Calu3 (cell line): ENCODE measurements at regions not wholly inside any gene's neighbourhood (a gene's known extent, or its start where the extent isn't known, plus 50 kb on each side); places are given as distances from the start of the nearest gene placed in this dataset.

Source experiments
- BruUV-seq: library from RNA; stranded (reverse); fragments of 400-500 nt; replicated peaks from 2 replicates; lab custom pipeline; 2021; lab: Mats Ljungman, UMichigan
- CTCF ChIA-PET: fragments of 300-600 bp; sonication (Branson Sonifier 250); formaldehyde crosslinking; loops from one replicate; lab custom pipeline; 2022; ENCODE audit warnings: antibody characterized with exemption; lab: Charles Lee
- DNase-seq: peaks from one replicate; pipeline ENCODE4 v3.0.0; 2022
- H3K27ac Mint-ChIP-seq: one replicate; pipeline ENCODE4 v1.8.0; 2022; ENCODE audit warnings: mixed read lengths; ENCODE audit not compliant: unreplicated experiment
- H3K27me3 Mint-ChIP-seq: one replicate; pipeline ENCODE4 v1.8.0; 2022; ENCODE audit warnings: mixed read lengths; ENCODE audit not compliant: unreplicated experiment
- H3K36me3 Mint-ChIP-seq: one replicate; pipeline ENCODE4 v1.8.0; 2022; ENCODE audit warnings: mild to moderate bottlenecking, moderate library complexity, mixed read lengths; ENCODE audit not compliant: insufficient read depth, unreplicated experiment
- H3K4me1 Mint-ChIP-seq: one replicate; pipeline ENCODE4 v1.8.0; 2022; ENCODE audit warnings: mild to moderate bottlenecking, low read depth, mixed read lengths; ENCODE audit not compliant: unreplicated experiment
- H3K4me3 Mint-ChIP-seq: one replicate; pipeline ENCODE4 v1.8.0; 2022; ENCODE audit warnings: mild to moderate bottlenecking, low read depth, moderate library complexity, mixed read lengths; ENCODE audit not compliant: unreplicated experiment
- H3K9me3 Mint-ChIP-seq: one replicate; pipeline ENCODE4 v1.8.0; 2022; ENCODE audit warnings: low read depth, mixed read lengths; ENCODE audit not compliant: unreplicated experiment
- CTCF ChIP-seq: fragments of 200-600 bp; IDR thresholded peaks from one replicate; pipeline ENCODE4 v1.8.0; 2022; ENCODE audit warnings: antibody characterized with exemption; ENCODE audit not compliant: unreplicated experiment
- intact Hi-C: fragments of 100-400 bp; cut with micrococcal nuclease; formaldehyde crosslinking; loops from one replicate; pipeline ENCODE4 v1.10.0; 2022; ENCODE audit not compliant: unreplicated experiment

- no peak for DNase-seq
- Mint-ChIP-seq H3K27me3 (no peaks in the 10 kb centered on the region), H3K27ac (no peak overlapping the region), H3K4me1 (no peaks in the 10 kb centered on the region), H3K9me3 (no peaks in the 10 kb centered on the region), H3K4me3 (no peak overlapping the region), H3K36me3 (no peaks in the 10 kb centered on the region)
- intact Hi-C loops: no loop called here
- CTCF ChIA-PET: interaction anchor here (0.5 kb wide), 1 partner anchor 1041 kb away, joined by 3 read pairs; no protein-coding TSS in a partner anchor
- TF ChIP-seq CTCF: no peak
- BruUV-seq: no TSS peak
Measured at GRCh38 chr2:22486343-22486742, 898.6 kb upstream of the KLHL29 start.

- H3K27ac Mint-ChIP-seq: no peak overlapping the region
- no peaks in the 10 kb centered on the region for H3K9me3 Mint-ChIP-seq
- no TSS peak for BruUV-seq
- no peak for TF ChIP-seq CTCF
- CTCF ChIA-PET: interaction anchor here (0.5 kb wide), 1 partner anchor 1042 kb away, joined by 3 read pairs; no protein-coding TSS in a partner anchor
- H3K4me1 Mint-ChIP-seq: no peaks in the 10 kb centered on the region
- no peak overlapping the region for H3K4me3 Mint-ChIP-seq
- DNase-seq: no peak
- H3K27me3 Mint-ChIP-seq: no peaks in the 10 kb centered on the region
- intact Hi-C loops: no loop called here
- no peaks in the 10 kb centered on the region for H3K36me3 Mint-ChIP-seq
Measured at GRCh38 chr2:22487036-22487435, 897.9 kb upstream of the KLHL29 start.

- Mint-ChIP-seq H3K27me3 (no peaks in the 10 kb centered on the region), H3K4me1 (no peaks in the 10 kb centered on the region), H3K4me3 (no peak overlapping the region), H3K27ac (no peak overlapping the region), H3K36me3 (no peaks in the 10 kb centered on the region), H3K9me3 (no peaks in the 10 kb centered on the region)
- TF ChIP-seq CTCF: no peak
- CTCF ChIA-PET: no interaction called here
- intact Hi-C loops: no loop called here
- no TSS peak for BruUV-seq
- DNase-seq: no peak
Measured at GRCh38 chr2:22487541-22487940, 897.4 kb upstream of the KLHL29 start.

GRCh38 chr2:22491442-22491841 lies 893.5 kb upstream of the KLHL29 start:
- H3K9me3 Mint-ChIP-seq: peaks cover 2% of the 10 kb centered on the region
- H3K27ac Mint-ChIP-seq: no peak overlapping the region
- DNase-seq: no peak
- H3K4me3 Mint-ChIP-seq: no peak overlapping the region
- no peaks in the 10 kb centered on the region for H3K27me3 Mint-ChIP-seq
- no peaks in the 10 kb centered on the region for H3K36me3 Mint-ChIP-seq
- no peaks in the 10 kb centered on the region for H3K4me1 Mint-ChIP-seq
- CTCF ChIA-PET: no interaction called here
- BruUV-seq: no TSS peak
- intact Hi-C loops: no loop called here
- TF ChIP-seq CTCF: no peak
